ENCODE measurements at regions not wholly inside any gene's neighbourhood (a gene's known extent, or its start where the extent isn't known, plus 50 kb on each side); places are given as distances from the start of the nearest gene placed in this dataset.

DNA sequence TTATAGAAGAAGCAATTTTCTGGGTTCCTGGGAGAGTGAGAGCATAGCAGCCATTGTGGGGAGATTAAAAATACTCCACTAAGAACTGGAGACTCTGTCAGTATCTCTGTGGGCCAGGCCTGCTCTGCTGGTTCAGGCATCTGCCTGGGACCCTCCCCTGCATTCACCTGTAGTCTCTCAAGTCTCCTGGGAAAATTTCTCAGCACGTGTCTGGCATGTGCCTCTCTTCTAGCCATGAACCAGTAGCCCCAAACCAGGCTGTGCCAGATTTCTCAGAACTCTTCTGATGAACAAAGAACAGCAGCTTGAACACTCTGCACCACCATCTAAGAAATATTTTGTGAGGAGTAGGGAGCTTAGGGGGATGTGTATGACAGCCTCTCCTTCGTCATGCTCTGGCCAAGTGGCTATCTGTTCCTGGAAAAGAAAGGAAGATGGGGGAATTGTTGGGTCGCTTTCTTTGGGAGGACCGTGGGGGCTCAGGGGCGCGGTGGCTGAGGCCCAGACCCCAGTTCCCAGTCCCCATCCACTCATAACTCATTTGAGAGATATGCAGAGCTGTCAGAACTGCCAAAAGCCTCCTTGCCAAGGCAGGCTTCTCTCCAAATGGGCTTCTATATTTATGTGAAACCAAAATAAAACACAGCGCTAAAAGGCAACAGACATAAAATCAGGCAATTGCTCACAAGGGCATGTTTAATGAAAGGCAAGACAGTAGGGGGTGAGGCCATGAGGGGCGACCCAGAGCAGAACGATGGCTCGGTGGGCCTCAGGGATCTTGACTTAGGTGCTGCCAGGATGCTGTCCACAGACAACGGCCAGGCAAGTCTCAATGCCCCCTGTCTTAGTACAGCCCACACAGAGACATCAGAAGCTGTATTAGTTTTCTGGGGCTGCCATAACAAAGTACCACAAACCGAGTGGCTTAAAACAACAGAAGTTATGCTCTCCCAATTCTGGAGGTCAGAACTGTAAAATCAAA is 114.7 kb upstream of the TNP1 start:
- no peak for TF ChIP-seq EZH2 (IDR thresholded peaks at IDR 0.05; ENCODE audit: low read depth)
- TF ChIP-seq, protein P1, sequence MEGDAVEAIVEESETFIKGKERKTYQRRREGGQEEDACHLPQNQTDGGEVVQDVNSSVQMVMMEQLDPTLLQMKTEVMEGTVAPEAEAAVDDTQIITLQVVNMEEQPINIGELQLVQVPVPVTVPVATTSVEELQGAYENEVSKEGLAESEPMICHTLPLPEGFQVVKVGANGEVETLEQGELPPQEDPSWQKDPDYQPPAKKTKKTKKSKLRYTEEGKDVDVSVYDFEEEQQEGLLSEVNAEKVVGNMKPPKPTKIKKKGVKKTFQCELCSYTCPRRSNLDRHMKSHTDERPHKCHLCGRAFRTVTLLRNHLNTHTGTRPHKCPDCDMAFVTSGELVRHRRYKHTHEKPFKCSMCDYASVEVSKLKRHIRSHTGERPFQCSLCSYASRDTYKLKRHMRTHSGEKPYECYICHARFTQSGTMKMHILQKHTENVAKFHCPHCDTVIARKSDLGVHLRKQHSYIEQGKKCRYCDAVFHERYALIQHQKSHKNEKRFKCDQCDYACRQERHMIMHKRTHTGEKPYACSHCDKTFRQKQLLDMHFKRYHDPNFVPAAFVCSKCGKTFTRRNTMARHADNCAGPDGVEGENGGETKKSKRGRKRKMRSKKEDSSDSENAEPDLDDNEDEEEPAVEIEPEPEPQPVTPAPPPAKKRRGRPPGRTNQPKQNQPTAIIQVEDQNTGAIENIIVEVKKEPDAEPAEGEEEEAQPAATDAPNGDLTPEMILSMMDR (conservative IDR thresholded peaks at IDR 0.05) = no peak
- intact Hi-C loops (cut with micrococcal nuclease; ENCODE audit: unreplicated experiment) = no loop called here
- H3F3A ChIP-seq (ENCODE audit: insufficient read depth, low read depth) = no peaks in the 10 kb centered on the region

DNA sequence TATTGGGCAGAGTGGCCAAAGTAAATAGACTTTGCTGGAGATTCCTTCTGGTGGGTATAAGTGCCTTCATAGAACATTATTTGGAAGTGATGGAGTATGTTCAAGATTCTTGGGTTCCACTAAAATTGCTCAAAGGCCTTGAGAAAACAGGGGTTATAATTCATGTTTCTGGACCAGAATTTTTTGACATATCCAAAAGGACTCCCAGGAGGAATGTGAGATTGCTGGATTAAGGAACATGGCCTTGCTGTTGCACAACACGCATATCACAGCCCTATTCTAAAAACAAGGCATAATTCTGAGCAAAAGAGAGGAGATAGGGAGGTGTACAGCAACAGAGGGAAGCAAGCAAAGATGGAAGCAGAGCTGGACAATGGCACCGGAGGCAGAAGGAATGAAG is 111.7 kb upstream of the TNP1 start:
- intact Hi-C loops (cut with micrococcal nuclease; ENCODE audit: unreplicated experiment) = no loop called here
- BruUV-seq (replicated peaks) = no TSS peak
- POLR2A ChIA-PET (ENCODE audit: unreplicated experiment) = no interaction called here
- no peak for TF ChIP-seq EZH2 (IDR thresholded peaks at IDR 0.05; ENCODE audit: low read depth)
- TF ChIP-seq, protein P1 (conservative IDR thresholded peaks at IDR 0.05) = no peak
- Histone ChIP-seq H3K4me1 (replicated peaks; ENCODE audit: insufficient read depth) (no peaks in the 10 kb centered on the region), H3K27me3 (ENCODE audit: insufficient read depth, low read depth) (no peaks in the 10 kb centered on the region), H3K27ac (no peak overlapping the region), H3K79me2 (ENCODE audit: low read depth) (no peaks in the 10 kb centered on the region), H3K36me3 (ENCODE audit: low read depth) (no peaks in the 10 kb centered on the region), H3K9me3 (ENCODE audit: insufficient read depth, low read depth) (no peaks in the 10 kb centered on the region), H3K4me3 (no peak overlapping the region), H3K4me2 (no peak overlapping the region), H3F3A (ENCODE audit: insufficient read depth, low read depth) (no peaks in the 10 kb centered on the region), H2AFZ (no peak overlapping the region), H4K20me1 (ENCODE audit: insufficient read depth) (no peaks in the 10 kb centered on the region), H3K9me2 (ENCODE audit: insufficient read depth) (no peaks in the 10 kb centered on the region)
- DNase-seq = no peak
- CTCF ChIA-PET = no interaction called here

More for the DNA sequence above, 114.7 kb upstream of the TNP1 start:
- no peaks in the 10 kb centered on the region for H3K36me3 ChIP-seq (ENCODE audit: low read depth)
- BruUV-seq (replicated peaks) = no TSS peak
- no peak overlapping the region for H3K4me2 ChIP-seq
- POLR2A ChIA-PET (ENCODE audit: unreplicated experiment) = no interaction called here
- no peak overlapping the region for H2AFZ ChIP-seq
- CTCF ChIA-PET = no interaction called here
- no peak overlapping the region for H3K4me3 ChIP-seq
- H3K9me3 ChIP-seq (ENCODE audit: insufficient read depth, low read depth) = no peaks in the 10 kb centered on the region
- no peak for DNase-seq
- no peak overlapping the region for H3K27ac ChIP-seq
- no peaks in the 10 kb centered on the region for H4K20me1 ChIP-seq (ENCODE audit: insufficient read depth)
- H3K27me3 ChIP-seq (ENCODE audit: insufficient read depth, low read depth) = no peaks in the 10 kb centered on the region
- no peaks in the 10 kb centered on the region for H3K4me1 ChIP-seq (replicated peaks; ENCODE audit: insufficient read depth)
- H3K9me2 ChIP-seq (ENCODE audit: insufficient read depth) = no peaks in the 10 kb centered on the region
- H3K79me2 ChIP-seq (ENCODE audit: low read depth) = no peaks in the 10 kb centered on the region

DNA sequence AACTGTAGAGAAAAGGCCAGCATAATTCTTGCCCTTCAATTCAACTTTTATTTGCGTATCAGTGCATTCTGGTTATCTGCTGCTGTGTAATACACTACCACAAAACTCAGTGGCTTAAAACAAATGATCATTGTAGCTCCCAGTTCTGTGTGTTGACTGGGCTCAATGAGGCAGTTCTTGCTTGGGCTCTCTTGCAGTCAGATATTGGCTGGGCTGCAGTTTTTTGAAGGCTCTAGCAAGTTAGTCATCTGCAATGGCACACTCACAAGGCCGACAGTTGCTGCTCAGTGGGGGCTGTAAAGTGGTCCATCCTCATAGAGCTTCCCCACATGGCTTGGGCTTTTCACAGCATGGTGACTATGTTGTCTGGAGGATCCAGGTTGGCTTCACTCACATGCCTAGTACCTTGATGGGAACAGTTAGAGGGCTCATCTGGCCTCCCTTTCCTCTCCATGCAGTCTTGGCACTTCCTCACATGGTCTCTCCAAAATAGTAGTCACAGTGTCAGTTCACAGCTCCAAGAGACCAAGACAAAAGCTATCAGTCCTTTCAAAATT is 110.6 kb upstream of the TNP1 start:
- Histone ChIP-seq H3K27ac (no peak overlapping the region), H3K4me1 (replicated peaks; ENCODE audit: insufficient read depth) (no peaks in the 10 kb centered on the region), H2AFZ (no peak overlapping the region), H3K9me3 (ENCODE audit: insufficient read depth, low read depth) (no peaks in the 10 kb centered on the region), H3K4me2 (no peak overlapping the region), H3K4me3 (no peak overlapping the region), H3K36me3 (ENCODE audit: low read depth) (no peaks in the 10 kb centered on the region), H3K27me3 (ENCODE audit: insufficient read depth, low read depth) (no peaks in the 10 kb centered on the region), H3F3A (ENCODE audit: insufficient read depth, low read depth) (no peaks in the 10 kb centered on the region), H3K9me2 (ENCODE audit: insufficient read depth) (no peaks in the 10 kb centered on the region), H4K20me1 (ENCODE audit: insufficient read depth) (no peaks in the 10 kb centered on the region), H3K79me2 (ENCODE audit: low read depth) (no peaks in the 10 kb centered on the region)
- intact Hi-C loops (cut with micrococcal nuclease; ENCODE audit: unreplicated experiment) = no loop called here
- CTCF ChIA-PET = no interaction called here
- no peak for DNase-seq
- BruUV-seq (replicated peaks) = no TSS peak
- POLR2A ChIA-PET (ENCODE audit: unreplicated experiment) = no interaction called here
- TF ChIP-seq, protein P1 (conservative IDR thresholded peaks at IDR 0.05) = no peak
- no peak for TF ChIP-seq EZH2 (IDR thresholded peaks at IDR 0.05; ENCODE audit: low read depth)

Measured in PC-9 (cell line).